ENCODE measurements at regions not wholly inside any gene's neighbourhood (a gene's known extent, or its start where the extent isn't known, plus 50 kb on each side); places are given as distances from the start of the nearest gene placed in this dataset.
"Not testable (repeated sequence)": the region's sequence is repeated elsewhere in the genome, so short reads cannot be mapped to it uniquely, and the experiment has no call there.

DNA sequence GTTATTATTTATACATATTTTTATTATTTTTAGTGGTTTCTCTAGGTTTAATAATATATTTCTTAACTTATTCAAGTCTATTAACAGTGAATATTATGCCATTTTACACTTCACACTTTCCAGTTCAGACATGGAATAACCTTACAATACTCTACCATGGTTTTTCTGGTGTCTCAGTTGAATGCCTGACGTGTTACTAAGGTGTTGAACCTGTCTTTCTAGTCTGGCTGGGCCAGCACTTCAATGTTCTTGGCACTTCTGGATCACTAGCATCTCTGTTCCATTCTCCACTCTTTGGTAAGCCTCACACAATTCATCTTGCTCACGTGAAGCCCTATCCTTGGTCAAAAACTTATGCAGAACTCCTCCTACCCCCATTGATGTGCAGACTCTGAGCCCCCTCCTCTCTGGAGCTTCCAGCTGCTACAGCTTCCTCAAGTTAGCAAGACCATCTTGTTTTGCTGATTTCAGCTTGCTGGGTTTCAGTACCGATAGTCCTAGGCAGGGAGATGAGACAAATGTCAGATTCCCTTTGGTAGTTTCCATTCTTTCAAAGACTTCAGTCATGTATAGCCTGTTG is 243.1 kb downstream of the FBXO4 start:
- 20 to 54% methylated on average over 3 of the region's 3 CpGs for WGBS, 2 donors
- H3K4me3 ChIP-seq (ENCODE audit: low read depth, poor library complexity, severe bottlenecking), result no peak overlapping the region
- intact Hi-C loops (cut with DNase I; ENCODE audit: low total_unique reads), result no loop called here
- TF ChIP-seq CTCF (IDR thresholded peaks at IDR 0.05) (no peak), POLR2A (IDR thresholded peaks at IDR 0.05) (no peak)
- no peak for DNase-seq (ENCODE audit: low spot score in 2 of 2)

- intact Hi-C loops (cut with DNase I; ENCODE audit: low total_unique reads); H3K4me3 ChIP-seq (ENCODE audit: low read depth, poor library complexity, severe bottlenecking): not testable (repeated sequence)
- WGBS, 2 donors, result 50 to 52% methylated on average over 3 of the region's 3 CpGs
- DNase-seq (ENCODE audit: low spot score in 2 of 2), result peak in 1 of 2 donors; percentile 39
Measured at GRCh38 chr5:42176118-42176517, 247.1 kb upstream of the GHR start.

- WGBS, 2 donors, result 0 to 21% methylated on average over 1 of the region's 1 CpG
- intact Hi-C loops (cut with DNase I; ENCODE audit: low total_unique reads), result not testable (repeated sequence)
Measured at GRCh38 chr5:42179843-42180242, 243.4 kb upstream of the GHR start.

DNA sequence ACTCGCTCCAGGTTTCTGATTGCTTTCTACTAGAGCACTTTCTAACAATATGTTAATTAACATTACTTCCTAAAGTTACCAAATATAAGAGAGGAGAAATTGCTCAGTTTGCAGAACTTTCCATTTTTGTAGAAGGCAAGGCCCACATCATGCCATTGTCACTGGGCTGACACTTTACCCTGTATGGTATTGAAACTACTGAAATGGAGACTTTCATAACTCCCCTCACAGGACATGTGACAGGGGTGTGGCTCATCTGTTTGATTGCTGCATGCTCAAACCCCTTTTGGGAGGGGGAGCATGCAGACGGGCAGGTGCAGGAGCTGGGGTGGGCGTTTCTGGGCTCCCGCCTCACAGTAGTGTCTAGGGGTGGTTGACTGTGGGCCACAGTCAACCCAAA is 206.3 kb upstream of the GHR start:
- no peak overlapping the region for H3K4me3 ChIP-seq (ENCODE audit: low read depth, poor library complexity, severe bottlenecking)
- intact Hi-C loops (cut with DNase I; ENCODE audit: low total_unique reads), result no loop called here
- no peak for TF ChIP-seq CTCF (IDR thresholded peaks at IDR 0.05)
- TF ChIP-seq POLR2A (IDR thresholded peaks at IDR 0.05), result no peak
- no peak for DNase-seq (ENCODE audit: low spot score in 2 of 2)
- 87 to 88% methylated on average over 4 of the region's 4 CpGs for WGBS, 2 donors

More at GRCh38 chr5:42179843-42180242, 243.4 kb upstream of the GHR start:
- not testable (repeated sequence) for H3K4me3 ChIP-seq (ENCODE audit: low read depth, poor library complexity, severe bottlenecking); DNase-seq (ENCODE audit: low spot score in 2 of 2)

DNA sequence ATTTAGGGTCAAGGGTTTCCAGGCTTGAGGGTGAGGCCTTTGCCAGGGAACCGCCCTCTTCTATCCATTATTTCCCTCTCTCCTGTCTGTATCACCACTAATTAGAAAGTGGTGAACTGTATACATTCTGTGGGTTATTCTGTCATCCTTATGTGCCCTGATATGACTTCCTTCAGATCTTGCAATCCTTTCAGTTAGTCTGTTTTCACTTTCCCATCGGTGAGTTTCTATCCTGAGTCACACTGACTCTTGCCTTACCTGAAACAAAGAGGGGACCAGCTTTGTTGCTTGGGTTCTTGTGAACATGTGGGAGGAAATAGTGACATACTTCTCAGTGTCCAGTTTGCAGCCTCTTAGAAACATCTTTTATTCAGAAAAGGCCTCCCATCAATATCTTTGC is 205.4 kb upstream of the GHR start:
- intact Hi-C loops (cut with DNase I; ENCODE audit: low total_unique reads), result no loop called here
- no peak overlapping the region for H3K4me3 ChIP-seq (ENCODE audit: low read depth, poor library complexity, severe bottlenecking)
- DNase-seq (ENCODE audit: low spot score in 2 of 2), result no peak
- no peak for TF ChIP-seq CTCF (IDR thresholded peaks at IDR 0.05)
- TF ChIP-seq POLR2A (IDR thresholded peaks at IDR 0.05), result no peak
- WGBS, 2 donors, result 82 to 84% methylated on average over 2 of the region's 2 CpGs

DNA sequence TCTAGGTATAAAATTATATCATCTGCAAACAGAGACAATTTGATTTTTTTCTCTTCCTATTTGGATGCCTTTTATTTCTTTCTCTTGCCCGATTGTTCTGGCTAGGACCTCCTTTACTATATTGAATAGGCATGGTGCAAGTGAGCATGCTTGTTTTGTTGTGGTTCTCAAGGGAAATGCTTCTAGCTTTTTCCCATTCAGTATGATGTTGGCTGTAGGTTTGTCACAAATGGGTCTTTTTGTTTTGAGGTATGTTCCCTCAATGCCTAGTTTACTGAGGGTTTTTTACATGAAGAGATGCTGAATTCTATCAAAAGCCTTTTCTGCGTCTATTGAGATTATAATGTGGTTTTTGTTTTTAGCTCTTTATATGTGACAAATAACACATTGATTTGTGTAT is 198.2 kb upstream of the GHR start:
- WGBS, 2 donors, result 69% methylated on average over 2 of the region's 2 CpGs
- no peak overlapping the region for H3K4me3 ChIP-seq (ENCODE audit: low read depth, poor library complexity, severe bottlenecking)
- DNase-seq (ENCODE audit: low spot score in 2 of 2), result no peak
- intact Hi-C loops (cut with DNase I; ENCODE audit: low total_unique reads), result no loop called here
- no peak for TF ChIP-seq POLR2A (IDR thresholded peaks at IDR 0.05)
- no peak for TF ChIP-seq CTCF (IDR thresholded peaks at IDR 0.05)

GRCh38 chr5:42228279-42228678 is 195.0 kb upstream of the GHR start:
- 64 to 76% methylated on average over 1 of the region's 1 CpG for WGBS, 2 donors
- H3K4me3 ChIP-seq (ENCODE audit: low read depth, poor library complexity, severe bottlenecking), result no peak overlapping the region
- no peak for DNase-seq (ENCODE audit: low spot score in 2 of 2)
- intact Hi-C loops (cut with DNase I; ENCODE audit: low total_unique reads), result no loop called here
- no peak for TF ChIP-seq POLR2A (IDR thresholded peaks at IDR 0.05)
- TF ChIP-seq CTCF (IDR thresholded peaks at IDR 0.05), result no peak
